Epithelial cell of proximal tubule (primary cell): ENCODE measurements at regions not wholly inside any gene's neighbourhood (a gene's known extent, or its start where the extent isn't known, plus 50 kb on each side); places are given as distances from the start of the nearest gene placed in this dataset.

Experiments
- DNase-seq: peaks from one replicate; pipeline ENCODE4 v3.0.0-alpha.2; 2011; ENCODE audit warnings: low read depth
- H3K4me3 ChIP-seq: 2 replicates; pipeline ENCODE4 v1.5.1; 2011; ENCODE audit warnings: low read depth, mild to moderate bottlenecking, low read length
- TF ChIP-seq, protein P1 (sequence below): conservative IDR thresholded peaks from 2 replicates; pipeline ENCODE4 v1.5.1; 2012; ENCODE audit warnings: low read depth, mild to moderate bottlenecking, low read length

DNA sequence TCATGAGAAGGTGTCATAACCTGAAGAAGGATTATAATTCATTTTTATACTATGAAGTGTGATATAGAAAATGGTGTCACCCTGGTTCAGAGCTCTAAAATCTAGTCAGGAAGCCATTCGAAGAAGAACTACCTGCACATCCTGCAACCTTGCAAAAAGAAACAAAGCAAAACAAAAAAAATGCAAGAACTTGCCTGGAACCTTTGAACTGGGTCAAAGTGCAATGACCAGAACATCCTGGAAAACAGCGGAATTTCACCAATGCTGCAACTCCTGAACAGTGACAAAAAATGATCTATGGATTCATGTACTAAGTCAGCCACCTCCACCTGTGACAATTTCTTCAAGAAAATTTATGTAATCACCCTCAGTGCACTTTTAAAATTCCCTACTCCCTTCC lies 1083.3 kb upstream of the GYPC start:
- TF ChIP-seq, protein P1, sequence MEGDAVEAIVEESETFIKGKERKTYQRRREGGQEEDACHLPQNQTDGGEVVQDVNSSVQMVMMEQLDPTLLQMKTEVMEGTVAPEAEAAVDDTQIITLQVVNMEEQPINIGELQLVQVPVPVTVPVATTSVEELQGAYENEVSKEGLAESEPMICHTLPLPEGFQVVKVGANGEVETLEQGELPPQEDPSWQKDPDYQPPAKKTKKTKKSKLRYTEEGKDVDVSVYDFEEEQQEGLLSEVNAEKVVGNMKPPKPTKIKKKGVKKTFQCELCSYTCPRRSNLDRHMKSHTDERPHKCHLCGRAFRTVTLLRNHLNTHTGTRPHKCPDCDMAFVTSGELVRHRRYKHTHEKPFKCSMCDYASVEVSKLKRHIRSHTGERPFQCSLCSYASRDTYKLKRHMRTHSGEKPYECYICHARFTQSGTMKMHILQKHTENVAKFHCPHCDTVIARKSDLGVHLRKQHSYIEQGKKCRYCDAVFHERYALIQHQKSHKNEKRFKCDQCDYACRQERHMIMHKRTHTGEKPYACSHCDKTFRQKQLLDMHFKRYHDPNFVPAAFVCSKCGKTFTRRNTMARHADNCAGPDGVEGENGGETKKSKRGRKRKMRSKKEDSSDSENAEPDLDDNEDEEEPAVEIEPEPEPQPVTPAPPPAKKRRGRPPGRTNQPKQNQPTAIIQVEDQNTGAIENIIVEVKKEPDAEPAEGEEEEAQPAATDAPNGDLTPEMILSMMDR = no peak
- no peak overlapping the region for H3K4me3 ChIP-seq
- DNase-seq = no peak

DNA sequence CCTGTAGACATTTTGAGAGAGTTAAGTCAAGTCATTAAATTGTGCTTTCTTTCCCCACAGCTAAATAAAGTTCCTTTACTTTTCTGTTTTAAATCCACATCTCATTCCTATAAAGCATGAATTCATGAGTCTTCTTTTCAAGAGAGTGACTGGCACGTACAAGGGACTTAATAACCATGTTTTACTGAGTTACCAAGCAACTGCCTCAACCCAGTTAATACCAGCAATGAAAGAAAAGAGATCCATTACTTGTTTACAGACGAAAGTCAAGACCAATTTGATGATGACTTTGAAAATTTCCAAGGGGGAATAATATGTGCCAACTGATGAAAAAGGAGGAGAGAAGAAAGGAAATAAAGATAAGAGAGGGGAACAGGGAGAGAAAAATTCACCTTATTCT lies 1082.5 kb upstream of the GYPC start:
- TF ChIP-seq, protein P1 = no peak
- H3K4me3 ChIP-seq = no peak overlapping the region
- DNase-seq = no peak

DNA sequence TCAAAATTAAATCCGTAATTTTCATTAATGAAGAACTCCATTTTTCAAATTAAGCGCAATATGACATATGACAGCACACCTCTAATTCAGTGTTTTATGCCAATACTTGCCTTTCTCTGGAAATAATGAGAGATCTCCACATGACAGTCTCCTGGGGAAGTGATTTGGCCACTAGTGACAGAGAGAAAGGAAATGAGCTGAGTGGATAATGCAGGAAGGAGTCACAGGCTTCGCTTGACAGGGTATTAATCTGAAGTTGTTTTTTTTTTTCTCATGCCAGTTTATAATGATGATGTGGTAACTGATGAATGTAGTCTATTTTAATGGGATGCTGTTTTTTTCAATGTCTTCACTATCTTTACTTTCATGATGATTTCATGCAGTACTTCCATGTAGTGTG lies 1079.4 kb upstream of the GYPC start:
- no peak overlapping the region for H3K4me3 ChIP-seq
- TF ChIP-seq, protein P1 = no peak
- DNase-seq = no peak

DNA sequence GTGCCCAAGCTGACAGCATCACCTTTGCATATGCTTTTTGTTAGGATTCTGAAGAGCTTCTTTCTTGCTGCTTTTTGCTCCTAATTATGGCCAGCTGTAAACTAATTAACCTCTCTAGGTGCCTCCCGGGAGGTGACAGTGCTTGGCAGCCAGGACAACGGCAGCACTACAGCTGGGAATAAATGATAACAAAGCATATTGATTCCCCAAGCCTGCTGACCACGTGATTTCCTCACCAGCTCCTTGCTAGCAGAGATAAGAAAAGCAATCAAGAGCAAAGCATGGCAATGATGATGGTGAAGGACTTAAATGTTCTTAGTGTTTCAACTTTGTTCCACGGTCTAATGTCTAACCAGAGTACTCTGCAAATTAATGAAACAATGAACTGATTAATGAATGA lies 1074.4 kb upstream of the GYPC start:
- TF ChIP-seq, protein P1 = no peak
- no peak overlapping the region for H3K4me3 ChIP-seq
- DNase-seq = no peak

DNA sequence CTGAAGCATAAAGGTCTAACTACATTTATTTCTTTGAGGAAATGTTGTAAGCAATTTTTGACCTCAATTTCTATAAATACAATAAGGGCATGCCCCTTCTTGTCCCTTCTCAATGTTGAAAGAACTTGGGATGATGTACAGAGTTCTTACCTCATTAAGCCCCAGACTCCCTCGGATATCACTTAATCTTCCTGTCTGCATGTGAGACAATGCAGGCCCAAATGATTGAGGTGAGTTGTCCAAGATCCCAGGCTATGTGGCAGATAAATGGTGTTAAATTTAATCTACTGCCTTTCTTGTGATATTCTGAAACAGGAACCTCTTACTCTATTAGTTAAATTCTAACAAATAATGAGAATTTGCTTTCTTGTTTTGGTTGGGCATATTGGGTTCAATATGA lies 1073.4 kb upstream of the GYPC start:
- H3K4me3 ChIP-seq = no peak overlapping the region
- DNase-seq = no peak
- TF ChIP-seq, protein P1 = no peak

DNA sequence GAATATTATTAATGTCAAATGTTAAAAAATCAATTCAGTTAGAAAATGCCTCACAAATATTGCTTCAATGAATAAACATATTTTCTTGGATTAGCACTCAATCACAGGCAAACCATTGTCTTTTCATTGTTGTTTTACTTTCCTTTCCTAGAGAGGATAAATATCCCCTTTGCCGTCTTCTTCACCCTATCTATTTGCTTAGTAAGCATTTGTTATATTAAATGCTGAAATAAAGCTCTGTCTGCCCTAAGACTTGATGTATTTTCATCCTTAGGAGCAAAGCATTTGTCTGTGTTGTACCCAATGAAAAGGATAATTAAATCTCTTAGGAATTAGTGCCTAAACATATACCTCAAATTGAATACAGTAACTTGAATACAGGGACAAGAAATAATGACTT lies 1071.2 kb upstream of the GYPC start:
- TF ChIP-seq, protein P1 = no peak
- no peak overlapping the region for H3K4me3 ChIP-seq
- no peak for DNase-seq

DNA sequence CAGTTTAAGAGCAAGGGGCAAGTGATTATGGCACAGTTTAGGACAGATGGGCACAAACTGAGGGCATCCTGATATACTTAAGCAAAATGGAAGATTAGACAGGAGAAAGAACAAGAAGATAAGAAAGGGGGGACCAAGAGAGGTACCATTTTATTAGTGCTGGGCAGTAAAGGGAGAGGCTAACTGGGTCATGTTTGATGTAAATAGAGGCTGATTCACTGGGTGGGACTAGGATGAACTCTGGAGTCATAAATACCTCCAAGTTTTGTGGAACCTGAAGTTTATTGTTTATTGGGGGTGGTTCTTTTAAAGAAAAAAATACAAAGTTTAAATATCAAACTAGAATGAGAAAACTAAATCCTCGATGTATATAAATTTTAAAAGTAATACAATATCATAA lies 1067.2 kb upstream of the GYPC start:
- TF ChIP-seq, protein P1 = no peak
- DNase-seq = no peak
- no peak overlapping the region for H3K4me3 ChIP-seq
